Endothelial cell of umbilical vein (primary cell): ENCODE measurements at regions not wholly inside any gene's neighbourhood (a gene's known extent, or its start where the extent isn't known, plus 50 kb on each side); places are given as distances from the start of the nearest gene placed in this dataset.

Experiments used
- BruUV-seq: library from RNA; stranded (reverse); fragments of 400-500 nt; replicated peaks from 2 replicates; lab custom pipeline; 2021; lab: Mats Ljungman, UMichigan
- CTCF ChIA-PET: fragments of 300-600, 350-600 bp; sonication (Branson Sonifier 250); formaldehyde crosslinking; loops from one replicate; lab custom pipeline; 2021; ENCODE audit warnings: antibody characterized with exemption, inconsistent platforms; lab: Charles Lee
- POLR2A ChIA-PET: fragments of 300-600, 350-600 bp; sonication (Branson Sonifier 250); formaldehyde crosslinking; loops from one replicate; lab custom pipeline; 2021; ENCODE audit warnings: antibody characterized with exemption, inconsistent platforms; lab: Charles Lee
- DNase-seq: peaks from one replicate; pipeline ENCODE4 v3.0.0-alpha.2; 2011; ENCODE audit warnings: low read depth, low spot score
- FAIRE-seq: peaks from 2 replicates; lab custom pipeline; 2011; peaks lifted over from hg19 to GRCh38; lab: Jason Lieb, UNC
- H2AFZ ChIP-seq: 2 replicates; pipeline ENCODE4 v1.6.0; 2012; ENCODE audit warnings: low read depth, low read length, control low read depth, inconsistent platforms
- H3K27ac ChIP-seq: 2 replicates; pipeline ENCODE4 v1.5.1; 2011; ENCODE audit warnings: low read depth, mild to moderate bottlenecking, control low read depth, low read length, moderate library complexity; ENCODE audit not compliant: insufficient read depth
- H3K27me3 ChIP-seq, 2 experiments: 2 replicates each; pipeline versions ENCODE4 v1.6.0 to v1.6.1; 2011; ENCODE audit warnings: low read length in 2 of 2, mixed read lengths in 1 of 2; ENCODE audit not compliant: control insufficient read depth in 2 of 2, insufficient read depth in 2 of 2
- H3K36me3 ChIP-seq, 2 experiments: 2 replicates in 1 of 2; 3 replicates in 1 of 2; pipeline ENCODE4 v1.5.1; 2011; ENCODE audit warnings: low read length in 2 of 2, mild to moderate bottlenecking in 1 of 2, moderate library complexity in 1 of 2; ENCODE audit not compliant: control insufficient read depth in 2 of 2, insufficient read depth in 2 of 2; ENCODE audit errors: extremely low read depth in 1 of 2
- H3K4me1 ChIP-seq: 3 replicates; pipeline ENCODE4 v1.5.1; 2011; ENCODE audit warnings: mild to moderate bottlenecking, low read length; ENCODE audit not compliant: control insufficient read depth, insufficient read depth; ENCODE audit errors: extremely low read depth
- H3K4me2 ChIP-seq: 2 replicates; pipeline ENCODE4 v1.6.1; 2011; ENCODE audit warnings: low read length, control low read depth, mixed read lengths; ENCODE audit not compliant: insufficient read depth
- H3K4me3 ChIP-seq, 3 experiments: fragments of 200-600 bp in 1 of 3; sonication (generic), shearing (Covaris generic) in 1 of 3; replicated peaks in 1 of 3; 2 replicates each; pipeline ENCODE4 v1.5.1; 2011 to 2016; ENCODE audit warnings: control low read depth in 3 of 3, low read length in 3 of 3, mild to moderate bottlenecking in 2 of 3, inconsistent platforms in 1 of 3, low read depth in 1 of 3, moderate library complexity in 1 of 3; ENCODE audit not compliant: insufficient read depth in 1 of 3
- H3K79me2 ChIP-seq: 2 replicates; pipeline ENCODE4 v1.6.0; 2012; ENCODE audit warnings: low read length, inconsistent platforms; ENCODE audit not compliant: control insufficient read depth, insufficient read depth
- H3K9ac ChIP-seq: replicated peaks from 2 replicates; pipeline ENCODE3; 2011; ENCODE audit warnings: low read length, control low read depth; ENCODE audit not compliant: insufficient read depth; ENCODE audit errors: extremely low read depth
- H3K9me1 ChIP-seq: replicated peaks from 3 replicates; pipeline ENCODE4 v1.6.0; 2011; ENCODE audit warnings: mild to moderate bottlenecking, low read length; ENCODE audit not compliant: control insufficient read depth, insufficient read depth; ENCODE audit errors: extremely low read depth
- H3K9me3 ChIP-seq: replicated peaks from 2 replicates; pipeline ENCODE4 v1.5.1; 2012; ENCODE audit warnings: low read length, inconsistent platforms; ENCODE audit not compliant: control insufficient read depth, insufficient read depth
- H4K20me1 ChIP-seq: replicated peaks from 2 replicates; pipeline ENCODE3; 2011; ENCODE audit warnings: mild to moderate bottlenecking, low read length; ENCODE audit not compliant: control insufficient read depth, insufficient read depth; ENCODE audit errors: extremely low read depth
- FOS ChIP-seq: IDR thresholded peaks from 2 replicates; pipeline ENCODE4 v1.6.1; 2011; ENCODE audit warnings: mild to moderate bottlenecking, low read length, moderate library complexity, borderline replicate concordance; ENCODE audit not compliant: insufficient read depth
- GATA2 ChIP-seq: IDR thresholded peaks from 2 replicates; pipeline ENCODE4 v1.7.0; 2011; ENCODE audit warnings: low read depth, mild to moderate bottlenecking, moderate library complexity, mixed read lengths, low read length; ENCODE audit not compliant: insufficient read length, insufficient read depth
- JUN ChIP-seq: IDR thresholded peaks from 2 replicates; pipeline ENCODE4 v1.6.1; 2011; ENCODE audit warnings: borderline replicate concordance, low read depth; ENCODE audit not compliant: insufficient read length, insufficient read depth
- MAX ChIP-seq: IDR thresholded peaks from 2 replicates; pipeline ENCODE4 v1.6.1; 2011; ENCODE audit not compliant: insufficient read depth, insufficient read length
- MYC ChIP-seq: IDR thresholded peaks from one replicate; pipeline ENCODE4 v1.6.1; 2011; ENCODE audit warnings: mild to moderate bottlenecking, low read depth, low read length
- POLR2A ChIP-seq: IDR thresholded peaks from 2 replicates; pipeline ENCODE4 v1.6.1; 2012; ENCODE audit warnings: low read depth, mild to moderate bottlenecking, control low read depth, low read length
- POLR2AphosphoS5 ChIP-seq: IDR thresholded peaks from 2 replicates; pipeline ENCODE4 v1.6.1; 2012; ENCODE audit warnings: low read depth, mild to moderate bottlenecking, control low read depth, low read length, moderate library complexity; ENCODE audit not compliant: insufficient read depth
- dilution Hi-C: fragments of 300-500 bp; cut with MboI; formaldehyde crosslinking; loops from one replicate; pipeline ENCODE4 v1.15.0; 2019; ENCODE audit warnings: low sequenced_read_pairs; ENCODE audit not compliant: extremely low pct_ligation_motif_present
- intact Hi-C: fragments of 100-400 bp; cut with micrococcal nuclease; formaldehyde crosslinking; loops from one replicate; pipeline ENCODE4 v1.10.0; 2022
- TF ChIP-seq, protein P1 (sequence below), 2 donors: IDR thresholded peaks; 1 replicate in 1 of 2; 2 replicates in 1 of 2; pipeline ENCODE4 v1.5.1; 2011; ENCODE audit warnings: low read length in 2 of 2, mild to moderate bottlenecking in 2 of 2, moderate library complexity in 2 of 2, control low read depth in 1 of 2, inconsistent platforms in 1 of 2, low read depth in 1 of 2; ENCODE audit not compliant: insufficient read depth in 1 of 2; ENCODE audit errors: extremely low read depth in 1 of 2

DNA sequence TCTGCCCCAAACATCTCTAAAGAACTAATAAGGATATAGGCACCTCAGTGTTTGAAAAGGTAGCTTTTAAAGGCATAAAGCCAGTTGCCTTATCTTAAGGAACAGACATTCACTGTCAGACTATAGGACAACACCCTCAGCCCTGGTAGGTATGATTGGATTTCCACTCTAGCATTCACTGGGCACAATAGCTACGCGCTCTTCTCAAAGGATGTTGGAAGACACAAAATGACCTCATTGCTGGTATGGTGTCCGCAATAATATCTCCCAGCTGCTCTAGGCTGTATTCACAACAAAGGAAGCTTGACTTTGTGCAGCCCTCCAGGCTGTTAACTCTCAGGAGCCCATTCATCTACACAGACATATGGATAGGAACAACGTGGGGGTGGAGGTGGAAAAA, 119.4 kb upstream of the CXADR start:
- H3K9ac ChIP-seq: no peak overlapping the region
- no peak overlapping the region for H2AFZ ChIP-seq
- FAIRE-seq (no peak), DNase-seq (no peak)
- no peak overlapping the region for H3K4me3 ChIP-seq
- no peaks in the 10 kb centered on the region for H3K9me1 ChIP-seq
- POLR2A ChIA-PET: no interaction called here
- H3K36me3 ChIP-seq: no peaks in the 10 kb centered on the region
- intact Hi-C loops: no loop called here
- H3K4me1 ChIP-seq: no peaks in the 10 kb centered on the region
- H4K20me1 ChIP-seq: no peaks in the 10 kb centered on the region
- dilution Hi-C loops: no loop called here
- H3K4me2 ChIP-seq: no peak overlapping the region
- no peaks in the 10 kb centered on the region for H3K9me3 ChIP-seq
- CTCF ChIA-PET: interaction anchor here (2.3 to 9.3 kb wide), 2 partner anchors 161 to 189 kb away, joined by 8 to 441 read pairs; no protein-coding TSS in a partner anchor
- peaks cover 0 to 3% of the 10 kb centered on the region in 2 experiments for H3K27me3 ChIP-seq
- no peaks in the 10 kb centered on the region for H3K79me2 ChIP-seq
- TF ChIP-seq MYC: no peak
- TF ChIP-seq JUN: no peak
- TF ChIP-seq, protein P1, sequence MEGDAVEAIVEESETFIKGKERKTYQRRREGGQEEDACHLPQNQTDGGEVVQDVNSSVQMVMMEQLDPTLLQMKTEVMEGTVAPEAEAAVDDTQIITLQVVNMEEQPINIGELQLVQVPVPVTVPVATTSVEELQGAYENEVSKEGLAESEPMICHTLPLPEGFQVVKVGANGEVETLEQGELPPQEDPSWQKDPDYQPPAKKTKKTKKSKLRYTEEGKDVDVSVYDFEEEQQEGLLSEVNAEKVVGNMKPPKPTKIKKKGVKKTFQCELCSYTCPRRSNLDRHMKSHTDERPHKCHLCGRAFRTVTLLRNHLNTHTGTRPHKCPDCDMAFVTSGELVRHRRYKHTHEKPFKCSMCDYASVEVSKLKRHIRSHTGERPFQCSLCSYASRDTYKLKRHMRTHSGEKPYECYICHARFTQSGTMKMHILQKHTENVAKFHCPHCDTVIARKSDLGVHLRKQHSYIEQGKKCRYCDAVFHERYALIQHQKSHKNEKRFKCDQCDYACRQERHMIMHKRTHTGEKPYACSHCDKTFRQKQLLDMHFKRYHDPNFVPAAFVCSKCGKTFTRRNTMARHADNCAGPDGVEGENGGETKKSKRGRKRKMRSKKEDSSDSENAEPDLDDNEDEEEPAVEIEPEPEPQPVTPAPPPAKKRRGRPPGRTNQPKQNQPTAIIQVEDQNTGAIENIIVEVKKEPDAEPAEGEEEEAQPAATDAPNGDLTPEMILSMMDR (IDR thresholded peaks at IDR 0.05; ENCODE audit: extremely low read depth in 1 of 2, insufficient read depth in 1 of 2, low read depth in 1 of 2, low read length in 2 of 2): no peak
- no peak for TF ChIP-seq FOS
- TF ChIP-seq POLR2AphosphoS5: no peak
- no peak for TF ChIP-seq GATA2
- no peak for TF ChIP-seq POLR2A
- no peak for TF ChIP-seq MAX
- BruUV-seq: no TSS peak
- H3K27ac ChIP-seq: no peak overlapping the region
